SK-N-SH (cell line): ENCODE measurements at regions not wholly inside any gene's neighbourhood (a gene's known extent, or its start where the extent isn't known, plus 50 kb on each side); places are given as distances from the start of the nearest gene placed in this dataset.

Experiments
- CTCF ChIA-PET: fragments of 300-600, 350-600 bp; formaldehyde crosslinking; extraction: SDS; loops from one replicate; lab custom pipeline; 2021; lab: Yijun Ruan, JAX
- POLR2A ChIA-PET: fragments of 350-600 bp; sonication (Branson Sonifier 250); formaldehyde crosslinking; extraction: SDS; loops from one replicate; lab custom pipeline; 2020; ENCODE audit warnings: antibody characterized with exemption, inconsistent platforms; lab: Yijun Ruan, JAX
- DNase-seq: peaks from one replicate; pipeline ENCODE4 v3.0.0; 2012
- H2AFZ ChIP-seq: fragments of 200-600 bp; sonication (generic); 2 replicates; pipeline ENCODE4 v1.8.1; 2016; ENCODE audit warnings: antibody characterized with exemption, mild to moderate bottlenecking, low read depth
- H3F3A ChIP-seq: fragments of 200-600 bp; sonication (generic); replicated peaks from 2 replicates; pipeline ENCODE3; 2016; ENCODE audit warnings: antibody characterized with exemption, mild to moderate bottlenecking; ENCODE audit not compliant: insufficient read depth
- H3K27ac ChIP-seq, 2 experiments: fragments of 200-500 bp in 1 of 2; fragments of 200-600 bp in 1 of 2; sonication (Bioruptor generic) in 1 of 2; sonication (generic), shearing (Covaris generic) in 1 of 2; 2 replicates each; pipeline versions ENCODE4 v1.5.1 to v1.6.1; 2014 to 2016; ENCODE audit warnings: low read depth in 2 of 2, inconsistent platforms in 1 of 2, low read length in 1 of 2, mild to moderate bottlenecking in 1 of 2, mixed read lengths in 1 of 2
- H3K27me3 ChIP-seq: fragments of 200-600 bp; sonication (generic), shearing (Covaris generic); 2 replicates; pipeline ENCODE4 v1.6.1; 2016; ENCODE audit warnings: mixed run types; ENCODE audit not compliant: insufficient read depth
- H3K36me3 ChIP-seq, 2 experiments: fragments of 200-500 bp in 1 of 2; fragments of 200-600 bp in 1 of 2; sonication (Bioruptor generic) in 1 of 2; sonication (generic) in 1 of 2; replicated peaks in 1 of 2; 2 replicates each; pipeline versions ENCODE3 to v1.5.1; 2014 to 2016; ENCODE audit warnings: low read length in 1 of 2, mild to moderate bottlenecking in 1 of 2; ENCODE audit not compliant: insufficient read depth in 2 of 2, control insufficient read depth in 1 of 2
- H3K4me1 ChIP-seq, 2 experiments: fragments of 200-500 bp in 1 of 2; fragments of 200-600 bp in 1 of 2; sonication (Bioruptor generic) in 1 of 2; sonication (generic), shearing (Covaris generic) in 1 of 2; 2 replicates each; pipeline versions ENCODE4 v1.5.1 to v1.6.1; 2014 to 2016; ENCODE audit warnings: low read depth in 1 of 2, low read length in 1 of 2, mixed run types in 1 of 2; ENCODE audit not compliant: insufficient read depth in 2 of 2, control insufficient read depth in 1 of 2
- H3K4me2 ChIP-seq: fragments of 200-600 bp; sonication (generic), shearing (Covaris generic); 2 replicates; pipeline ENCODE4 v1.6.1; 2017; ENCODE audit warnings: mixed run types
- H3K4me3 ChIP-seq, 2 experiments: fragments of 200-500 bp in 1 of 2; fragments of 200-600 bp in 1 of 2; sonication (Bioruptor generic) in 1 of 2; sonication (generic), shearing (Covaris generic) in 1 of 2; 2 replicates each; pipeline versions ENCODE4 v1.5.1 to v1.8.1; 2014 to 2016; ENCODE audit warnings: low read depth in 2 of 2, inconsistent platforms in 1 of 2, low read length in 1 of 2, mild to moderate bottlenecking in 1 of 2, mixed read lengths in 1 of 2, moderate library complexity in 1 of 2
- H3K79me2 ChIP-seq: fragments of 200-600 bp; sonication (generic); 2 replicates; pipeline ENCODE4 v1.8.1; 2017; ENCODE audit warnings: mild to moderate bottlenecking; ENCODE audit not compliant: insufficient read depth
- H3K9ac ChIP-seq: fragments of 200-600 bp; sonication (generic); 2 replicates; pipeline ENCODE4 v1.6.1; 2017; ENCODE audit warnings: mixed run types
- H3K9me2 ChIP-seq: fragments of 200-600 bp; sonication (generic); 2 replicates; pipeline ENCODE4 v1.6.1; 2017; ENCODE audit warnings: mixed run types
- H3K9me3 ChIP-seq: fragments of 200-600 bp; sonication (generic); 2 replicates; pipeline ENCODE4 v1.6.1; 2017; ENCODE audit warnings: mixed run types, mild to moderate bottlenecking, moderate library complexity
- H4K20me1 ChIP-seq: fragments of 200-600 bp; sonication (generic); 2 replicates; pipeline ENCODE4 v1.6.1; 2017; ENCODE audit warnings: mild to moderate bottlenecking, mixed run types; ENCODE audit not compliant: insufficient read depth
- ELF1 ChIP-seq: IDR thresholded peaks from 2 replicates; pipeline ENCODE4 v1.4.0; 2012
- JUND ChIP-seq: IDR thresholded peaks from 2 replicates; pipeline ENCODE4 v1.4.0; 2012
- MEF2A ChIP-seq: IDR thresholded peaks from 2 replicates; pipeline ENCODE4 v1.4.0; 2012; ENCODE audit warnings: low read depth, borderline replicate concordance
- POLR2AphosphoS5 ChIP-seq: IDR thresholded peaks from 2 replicates; pipeline ENCODE4 v1.6.1; 2012; ENCODE audit warnings: low read depth, low read length
- RCOR1 ChIP-seq: fragments of 150-350 bp; IDR thresholded peaks from 2 replicates; pipeline ENCODE4 v1.6.1; 2017; ENCODE audit warnings: antibody characterized with exemption, low read length
- RXRA ChIP-seq: IDR thresholded peaks from 2 replicates; pipeline ENCODE4 v1.4.0; 2012; ENCODE audit warnings: low read depth, mild to moderate bottlenecking, borderline replicate concordance
- TCF12 ChIP-seq: IDR thresholded peaks from 2 replicates; pipeline ENCODE4 v1.4.0; 2012
- WGBS: methylation state at CpG from one replicate; pipeline ENCODE4 v1.1.6; 2017; ENCODE audit warnings: low lambda C conversion rate; 5-methylcytosine and 5-hydroxymethylcytosine counted together

DNA sequence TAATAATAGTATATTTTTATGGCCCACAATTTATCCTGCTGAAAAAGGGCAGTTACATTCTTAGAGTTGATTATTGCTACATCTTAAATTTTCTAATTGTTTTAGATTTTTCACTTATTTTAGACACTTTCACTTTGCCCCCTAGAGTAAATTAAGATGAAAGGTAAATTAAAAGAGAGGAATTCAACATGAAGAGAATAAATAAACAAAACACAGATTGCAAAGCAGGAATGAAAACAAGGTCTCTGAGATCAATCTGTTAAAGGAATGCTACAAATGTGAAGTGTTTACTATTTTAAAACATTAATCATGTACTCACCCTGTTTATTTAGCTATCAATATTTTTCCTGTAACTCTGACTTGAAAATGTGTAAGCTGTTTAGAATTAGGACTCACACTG lies 113.5 kb upstream of the ETAA1 start:
- H3K4me2 ChIP-seq, result no peak overlapping the region
- TF ChIP-seq JUND, result no peak
- CTCF ChIA-PET, result interaction anchor here (2.4 kb wide), 1 partner anchor 14 kb away, joined by 9 read pairs; no protein-coding TSS in a partner anchor

DNA sequence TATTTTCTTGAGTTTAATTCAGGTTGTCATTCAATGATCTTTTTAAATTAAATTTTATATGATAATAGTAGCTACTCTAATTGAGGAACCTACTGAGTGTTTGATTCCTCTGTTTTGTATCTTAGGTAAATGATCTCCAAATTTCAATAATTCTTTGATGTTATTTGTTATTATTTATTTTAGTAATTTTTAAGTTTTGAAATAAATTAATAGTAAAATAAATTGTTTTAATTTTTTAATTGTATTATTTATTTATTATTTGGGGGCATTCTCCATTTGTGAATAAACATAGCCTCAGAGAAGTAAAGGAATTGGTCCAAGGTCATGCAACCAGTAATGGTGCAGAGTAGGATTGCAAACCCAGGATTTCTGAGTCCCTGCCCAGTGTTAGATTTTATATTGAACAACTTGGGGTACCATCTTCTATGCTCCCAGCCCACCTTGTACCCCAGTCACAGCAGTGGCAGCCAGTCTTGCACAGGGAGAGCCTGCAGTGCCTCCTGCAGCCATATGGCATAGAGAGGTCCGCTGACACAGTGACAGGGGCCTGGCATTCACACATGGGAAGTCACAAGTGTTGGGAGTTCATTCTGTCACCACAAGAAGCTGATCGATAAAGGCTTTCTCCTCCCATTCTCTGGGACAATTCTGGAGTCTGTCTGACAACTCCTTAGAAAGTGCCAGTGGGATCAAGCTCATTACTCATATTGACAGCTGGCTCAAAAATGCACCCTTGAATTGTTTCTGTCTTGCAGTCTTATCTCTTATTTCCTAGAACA lies 110.0 kb upstream of the ETAA1 start:
- Histone ChIP-seq H3K79me2 (no peaks in the 10 kb centered on the region), H2AFZ (no peak overlapping the region), H3K9ac (no peak overlapping the region), H3K27ac (no peak overlapping the region), H3K4me2 (no peak overlapping the region), H3K9me3 (no peaks in the 10 kb centered on the region), H4K20me1 (no peaks in the 10 kb centered on the region), H3K36me3 (no peaks in the 10 kb centered on the region), H3K4me1 (peaks cover 0 to 8% of the 10 kb centered on the region in 2 experiments; a peak in 1 of 4 replicates), H3K4me3 (no peak overlapping the region), H3K9me2 (no peaks in the 10 kb centered on the region), H3K27me3 (no peaks in the 10 kb centered on the region), H3F3A (peaks cover 29% of the 10 kb centered on the region)
- TF ChIP-seq POLR2AphosphoS5, result no peak
- no peak for TF ChIP-seq TCF12
- CTCF ChIA-PET, result no interaction called here
- DNase-seq, result no peak
- POLR2A ChIA-PET, result no interaction called here
- 100% methylated on average over 1 of the region's 2 CpGs for WGBS

More for the DNA sequence above, 113.5 kb upstream of the ETAA1 start:
- H3K4me1 ChIP-seq, result no peaks in the 10 kb centered on the region
- no peak overlapping the region for H2AFZ ChIP-seq
- no peaks in the 10 kb centered on the region for H3K27me3 ChIP-seq
- H3K36me3 ChIP-seq, result no peaks in the 10 kb centered on the region
- no peak overlapping the region for H3K4me3 ChIP-seq
- DNase-seq, result no peak
- no peaks in the 10 kb centered on the region for H4K20me1 ChIP-seq
- no peaks in the 10 kb centered on the region for H3K9me3 ChIP-seq
- H3K79me2 ChIP-seq, result no peaks in the 10 kb centered on the region
- H3F3A ChIP-seq, result peaks cover under 1% of the 10 kb centered on the region
- POLR2A ChIA-PET, result no interaction called here
- H3K9me2 ChIP-seq, result no peaks in the 10 kb centered on the region
- H3K27ac ChIP-seq, result no peak overlapping the region
- H3K9ac ChIP-seq, result no peak overlapping the region

DNA sequence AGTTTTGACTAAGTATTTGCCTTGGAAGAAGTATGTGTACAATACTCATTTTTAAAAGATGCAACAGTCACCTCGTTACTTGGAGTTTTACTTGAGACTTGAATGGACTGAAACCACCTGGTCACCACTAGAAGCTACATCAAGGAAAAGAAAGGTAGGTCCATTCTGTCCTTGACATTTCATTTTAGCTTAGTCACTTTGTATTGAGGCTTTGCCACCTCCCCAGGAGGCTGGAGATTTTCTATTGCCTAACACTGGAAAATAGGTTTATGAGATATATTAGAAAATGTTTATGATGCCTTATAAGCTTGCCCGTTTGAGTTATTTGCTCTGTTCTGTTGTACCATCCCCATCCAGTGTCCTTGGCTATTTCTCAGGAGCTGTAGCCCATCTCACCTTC lies 107.9 kb upstream of the ETAA1 start:
- Histone ChIP-seq H3K27ac (peak overlapping the region in 1 of 2 experiments; percentile 92; a peak in 2 of 4 replicates), H3K79me2 (no peaks in the 10 kb centered on the region), H3K27me3 (no peaks in the 10 kb centered on the region), H3K36me3 (no peaks in the 10 kb centered on the region), H3K4me2 (0 out of 2 replicates have a peak overlapping the region, but pooled peaks have one; percentile 27), H3K9me3 (no peaks in the 10 kb centered on the region), H3K9me2 (no peaks in the 10 kb centered on the region), H4K20me1 (no peaks in the 10 kb centered on the region), H3K4me1 (peaks cover 0 to 8% of the 10 kb centered on the region in 2 experiments; a peak in 1 of 4 replicates), H3K9ac (peak overlapping the region; percentile 40; the same call in 1 of the 2 replicates), H2AFZ (no peak overlapping the region), H3K4me3 (no peak overlapping the region), H3F3A (peaks cover 31% of the 10 kb centered on the region)
- POLR2A ChIA-PET, result no interaction called here
- CTCF ChIA-PET, result no interaction called here
- DNase-seq, result no peak
- TF ChIP-seq RXRA (no peak), MEF2A (no peak), ELF1 (no peak), RCOR1 (no peak)
- 72% methylated on average over 2 of the region's 2 CpGs for WGBS
